ENCODE measurements at regions not wholly inside any gene's neighbourhood (a gene's known extent, or its start where the extent isn't known, plus 50 kb on each side); places are given as distances from the start of the nearest gene placed in this dataset.

DNA sequence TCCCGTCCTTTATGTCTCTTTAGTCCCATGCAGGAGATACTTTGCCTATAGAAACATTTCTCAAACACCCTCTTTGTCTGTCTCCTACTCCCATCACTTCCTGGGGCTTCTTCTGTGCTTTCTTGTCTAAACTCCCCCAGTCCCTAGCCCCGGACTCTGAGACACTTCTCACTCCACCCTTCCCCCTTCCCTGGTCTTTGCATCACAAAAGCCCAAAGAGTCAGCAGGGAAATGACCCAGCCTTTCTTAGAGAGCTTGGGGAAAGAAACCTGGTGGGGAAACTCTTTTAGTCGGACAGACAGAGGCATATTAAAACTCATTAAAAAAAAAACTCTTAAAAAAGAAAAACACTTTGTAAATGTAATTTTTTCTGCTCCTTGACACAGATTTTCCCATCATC is 211.2 kb downstream of the TJP1 start:
- no peak for DNase-seq (ENCODE audit: low spot score)

DNA sequence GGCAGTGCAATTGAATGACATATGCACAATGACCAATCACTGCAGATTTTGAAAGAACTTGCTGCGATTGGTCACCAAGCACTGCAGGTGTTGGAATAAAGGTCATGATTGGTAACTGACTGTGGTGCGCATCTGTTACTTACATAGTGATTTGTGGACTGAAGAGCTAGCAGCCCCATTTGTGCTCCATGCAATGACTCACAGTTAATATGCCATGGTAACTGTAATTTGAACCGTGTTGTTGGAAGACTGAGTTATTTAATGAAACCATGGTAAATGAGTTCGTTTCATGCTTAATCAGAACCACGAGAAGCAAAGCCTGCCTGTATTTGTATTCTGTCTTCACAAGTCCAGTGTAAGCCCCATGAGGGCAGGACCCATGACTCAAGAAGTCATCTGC is 220.5 kb downstream of the TJP1 start:
- no peak for DNase-seq (ENCODE audit: low spot score)

- no peak for DNase-seq (ENCODE audit: low spot score)
Observed at GRCh38 chr15:29600262-29600661, 222.0 kb downstream of the TJP1 start.

- DNase-seq (ENCODE audit: low spot score) = no peak
Observed at GRCh38 chr15:29596266-29596665, 226.0 kb downstream of the TJP1 start.

- DNase-seq (ENCODE audit: low spot score) = no peak
Observed at GRCh38 chr15:29593629-29594028, 228.6 kb downstream of the TJP1 start.

GRCh38 chr15:29593111-29593510 is 229.2 kb downstream of the TJP1 start:
- no peak for DNase-seq (ENCODE audit: low spot score)

DNA sequence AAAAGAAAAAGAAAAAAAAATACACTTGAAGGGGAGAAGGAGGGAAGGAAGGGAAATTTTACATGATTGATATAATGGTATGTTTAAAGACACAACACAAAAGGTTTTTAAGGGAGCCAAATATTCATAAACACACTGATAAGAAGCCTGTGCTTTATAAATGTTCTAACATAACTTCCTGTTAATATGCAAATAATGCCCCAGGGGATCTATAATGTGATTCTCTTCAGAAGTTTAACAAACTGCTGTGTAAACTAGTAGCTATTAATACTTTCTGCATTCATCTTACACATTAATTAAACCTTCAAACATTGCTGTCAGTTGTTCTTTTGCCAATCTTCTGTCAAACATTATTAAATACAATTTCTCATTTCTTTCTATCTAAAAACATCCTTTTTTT is 231.6 kb downstream of the TJP1 start:
- no peak for DNase-seq (ENCODE audit: low spot score)

- DNase-seq (ENCODE audit: low spot score) = no peak
Observed at GRCh38 chr15:29589975-29590374, 232.3 kb downstream of the TJP1 start.

DNA sequence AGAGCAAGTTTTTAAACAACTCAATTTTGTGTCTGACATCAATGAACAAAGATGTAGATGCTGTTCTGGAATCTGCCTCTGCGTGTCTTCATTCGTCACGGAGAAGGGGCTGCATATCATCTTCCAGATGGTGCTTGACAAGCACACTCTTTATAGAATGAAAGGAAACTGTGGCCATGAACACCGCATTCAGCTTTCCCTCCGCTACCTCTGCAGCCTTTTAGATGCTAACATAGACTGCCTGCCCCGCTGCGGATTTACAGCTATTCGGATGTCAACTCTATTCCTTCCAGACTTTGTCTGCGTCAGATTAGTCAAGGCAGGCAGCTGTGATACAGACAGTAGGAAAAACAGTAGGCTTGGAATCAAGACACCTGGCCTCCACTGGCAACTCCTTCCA is 232.9 kb downstream of the TJP1 start:
- DNase-seq (ENCODE audit: low spot score) = no peak

- DNase-seq (ENCODE audit: low spot score) = no peak
Observed at GRCh38 chr15:29573197-29573838, 248.9 kb downstream of the TJP1 start.

GRCh38 chr15:29571792-29572431 is 250.4 kb downstream of the TJP1 start:
- DNase-seq (ENCODE audit: low spot score) = no peak

DNA sequence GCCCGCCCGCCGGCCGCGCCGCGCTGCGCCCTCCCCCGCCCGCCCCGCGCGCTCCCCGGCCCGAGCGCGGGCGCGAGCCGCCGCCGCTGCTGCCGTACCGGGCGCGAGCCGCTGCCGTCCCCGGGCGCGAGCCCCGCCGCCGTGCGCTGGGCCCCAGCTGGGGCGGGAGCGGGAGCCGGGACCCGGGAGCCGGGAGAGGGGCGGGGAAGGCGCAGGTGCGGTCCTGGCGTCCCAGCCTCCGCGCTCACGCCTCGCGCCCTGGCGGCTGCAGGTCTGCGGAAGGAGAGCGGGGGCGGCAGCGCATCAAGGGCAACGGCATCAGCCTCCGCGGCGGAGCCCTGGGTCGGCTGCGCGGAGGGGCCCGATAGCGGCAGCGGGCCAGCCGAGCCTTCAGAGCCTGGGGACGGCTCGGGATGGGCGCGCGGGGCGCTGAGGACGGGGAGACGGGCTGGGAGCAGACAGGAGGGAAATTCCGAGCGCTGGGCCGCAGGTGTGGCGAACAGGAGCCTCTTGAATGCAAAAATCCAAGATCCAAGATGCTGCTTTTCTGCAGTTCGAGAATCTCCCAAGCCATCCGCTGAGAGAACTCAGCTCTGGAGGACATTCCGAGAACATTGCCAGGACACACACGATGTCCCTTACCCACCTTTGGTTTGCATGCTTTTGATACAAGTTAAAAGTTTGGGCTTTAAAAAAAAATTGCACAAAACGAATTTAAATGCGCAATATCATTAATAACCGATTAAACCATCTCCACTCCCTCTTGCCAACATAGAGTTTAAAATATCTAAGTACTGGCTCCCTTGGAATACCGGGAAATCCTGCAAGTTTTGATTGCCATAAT is 251.1 kb downstream of the TJP1 start:
- DNase-seq (ENCODE audit: low spot score) = no peak

DNA sequence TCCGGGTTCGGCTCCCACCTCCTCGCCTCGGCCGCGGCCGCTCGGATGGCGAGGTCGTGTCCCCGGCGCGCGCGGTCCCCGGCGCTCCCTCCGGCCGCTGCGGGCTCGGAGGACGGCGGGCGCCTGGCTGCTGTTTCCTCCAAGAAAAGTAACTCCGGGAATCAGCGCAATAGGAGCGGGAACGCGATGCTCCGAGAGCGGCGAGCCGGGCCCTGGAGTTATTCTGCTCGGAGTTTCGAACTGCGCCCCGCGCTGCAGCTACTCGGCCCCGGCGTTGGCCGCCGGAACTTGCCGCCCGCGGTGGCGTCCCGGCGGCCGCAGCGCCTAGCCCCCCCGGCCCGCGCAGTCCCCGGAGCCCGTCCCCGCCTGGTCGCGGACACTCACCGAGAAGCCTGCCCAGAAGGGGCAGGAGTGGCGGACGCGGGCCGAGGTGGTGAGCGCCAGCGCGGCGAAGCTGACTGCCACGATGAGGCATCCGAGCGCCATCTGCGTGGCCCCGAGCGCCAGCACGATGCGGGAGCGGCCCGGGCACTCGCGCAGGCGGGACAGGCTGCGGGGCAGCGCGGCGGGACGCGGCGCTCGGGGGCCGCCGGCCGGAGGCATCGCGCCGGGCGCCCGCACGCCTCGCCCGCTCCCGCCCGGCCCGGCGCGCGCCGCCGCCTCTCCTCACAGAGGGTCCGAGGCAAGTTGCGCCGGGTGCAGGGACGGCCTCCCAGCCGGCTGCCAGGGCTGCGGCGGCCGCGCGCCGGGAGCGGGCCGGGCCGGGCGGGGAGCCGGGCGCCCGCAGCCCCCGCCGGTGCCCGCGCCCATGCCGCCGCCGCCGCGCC is 251.9 kb downstream of the TJP1 start:
- DNase-seq (ENCODE audit: low spot score) = no peak

DNA sequence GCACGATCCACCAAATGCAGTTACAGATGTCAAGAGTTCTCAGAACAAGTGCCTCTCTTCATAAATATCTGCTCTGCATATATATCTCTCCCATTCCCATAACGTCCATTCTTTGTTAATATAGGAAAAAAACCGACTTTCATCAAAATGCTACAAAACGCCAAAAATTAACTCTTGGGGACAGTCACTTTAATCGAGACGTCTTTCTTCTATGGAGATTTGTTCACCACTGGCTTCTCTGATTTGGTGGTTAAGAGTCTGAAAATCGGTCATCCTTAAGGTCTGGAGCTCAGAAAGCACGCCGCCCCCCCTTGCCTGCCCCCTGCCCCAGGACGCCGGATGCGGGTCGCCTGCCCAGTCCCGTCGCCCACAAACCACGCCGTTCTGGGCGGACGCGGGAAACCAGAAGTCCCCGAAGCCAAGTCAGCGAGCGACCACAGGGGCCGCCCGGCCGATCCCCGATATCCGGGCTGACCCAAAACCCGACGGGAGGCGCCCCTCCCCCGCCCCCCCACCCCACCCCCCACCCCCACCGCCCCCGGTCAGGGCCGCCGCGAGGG is 252.7 kb downstream of the TJP1 start:
- no peak for DNase-seq (ENCODE audit: low spot score)

DNA sequence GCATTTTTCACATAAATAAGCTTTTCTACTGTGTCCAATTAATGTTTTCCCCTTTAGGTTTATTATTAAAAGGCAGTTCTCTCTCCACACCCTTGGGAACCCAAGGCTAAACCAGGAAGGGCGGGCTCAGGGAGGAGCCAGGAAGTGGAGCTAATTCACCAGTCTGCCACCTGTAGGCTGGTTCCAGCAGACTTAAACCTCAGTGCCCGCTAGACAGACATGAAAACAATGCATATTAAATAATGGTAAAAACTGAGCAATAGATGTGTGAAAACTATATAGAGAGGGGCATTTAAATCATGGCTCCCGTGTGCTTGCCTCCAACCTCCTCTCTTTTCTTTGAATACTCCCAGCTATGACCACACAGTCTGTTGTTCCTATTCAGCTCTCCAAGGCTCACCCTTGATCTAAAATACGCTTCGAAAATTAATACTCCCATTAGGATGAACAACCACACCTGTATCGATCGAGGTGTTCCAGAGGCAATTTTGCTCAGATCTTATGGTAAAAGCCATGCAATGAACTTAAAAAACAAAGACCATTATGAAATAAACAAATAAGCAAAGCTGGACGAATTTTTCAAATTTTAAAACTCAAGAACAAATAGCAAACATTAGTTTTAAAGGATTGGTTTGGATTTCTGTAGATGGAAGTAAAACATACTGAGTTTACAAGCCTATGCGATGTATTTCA is 253.3 kb downstream of the TJP1 start:
- DNase-seq (ENCODE audit: low spot score) = peak; percentile 3

DNA sequence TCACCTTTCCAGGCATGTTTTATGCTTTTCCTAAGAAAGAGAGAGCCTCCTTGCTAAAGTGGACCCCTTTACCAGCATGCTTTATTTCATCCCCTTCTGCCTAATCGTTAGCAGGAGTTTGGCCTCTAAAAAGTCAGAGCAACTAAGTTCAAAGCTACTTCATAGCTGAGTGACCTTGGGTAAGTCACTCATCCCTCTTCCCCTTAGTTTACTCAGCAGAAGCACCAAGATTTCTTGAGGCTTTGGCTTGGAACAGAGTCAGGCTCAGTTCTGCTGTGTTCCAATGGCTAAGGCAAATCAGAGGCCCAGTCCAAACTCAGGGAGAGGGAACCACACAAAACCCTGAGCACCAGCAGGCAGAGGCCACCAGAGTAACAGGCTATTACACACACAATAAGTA is 254.9 kb downstream of the TJP1 start:
- DNase-seq (ENCODE audit: low spot score) = no peak

GRCh38 chr15:29566914-29567313 is 255.4 kb downstream of the TJP1 start:
- no peak for DNase-seq (ENCODE audit: low spot score)

DNA sequence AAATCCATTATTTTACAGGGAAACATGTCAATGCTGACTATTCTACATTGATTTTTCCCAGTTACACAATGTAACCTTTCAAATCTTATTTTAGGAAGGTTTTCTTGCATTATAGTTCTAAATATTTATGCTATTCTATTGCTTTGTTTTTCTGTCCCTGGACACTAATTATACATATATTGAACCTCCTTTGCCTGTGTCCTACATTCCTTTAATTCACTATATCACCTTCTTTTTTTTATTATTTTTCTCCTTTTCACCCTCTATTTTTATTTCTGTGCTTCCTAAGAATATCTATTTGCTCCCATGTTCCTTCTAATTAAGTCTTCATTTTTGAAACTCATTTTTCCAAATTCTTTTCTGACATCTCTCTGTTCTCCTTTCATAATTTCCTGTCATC is 259.2 kb downstream of the TJP1 start:
- DNase-seq (ENCODE audit: low spot score) = no peak

GRCh38 chr15:29560896-29561295 is 261.4 kb downstream of the TJP1 start:
- no peak for DNase-seq (ENCODE audit: low spot score)

DNA sequence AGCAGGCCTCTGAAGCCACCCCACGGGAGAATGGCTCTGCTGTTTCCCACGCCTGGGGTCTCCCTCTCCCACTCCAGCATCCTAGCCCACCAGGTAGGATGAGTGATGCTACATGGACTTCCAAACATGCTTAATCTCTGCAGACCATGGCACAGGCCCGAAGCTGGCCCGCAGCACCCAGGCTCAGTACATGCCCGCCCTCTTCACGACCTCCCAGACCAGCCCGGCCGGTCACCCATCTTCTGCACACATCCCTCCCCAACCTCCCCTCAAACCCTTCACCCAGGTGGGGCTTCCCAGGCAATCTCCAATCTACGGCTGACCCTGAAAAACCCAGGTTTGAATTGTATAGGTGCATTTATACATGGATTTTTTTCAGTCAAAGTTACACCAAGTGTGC is 264.0 kb downstream of the TJP1 start:
- DNase-seq (ENCODE audit: low spot score) = no peak

- no peak for DNase-seq (ENCODE audit: low spot score)
Observed at GRCh38 chr15:29557171-29557570, 265.1 kb downstream of the TJP1 start.
